ENCODE measurements at regions not wholly inside any gene's neighbourhood (a gene's known extent, or its start where the extent isn't known, plus 50 kb on each side); places are given as distances from the start of the nearest gene placed in this dataset.

DNA sequence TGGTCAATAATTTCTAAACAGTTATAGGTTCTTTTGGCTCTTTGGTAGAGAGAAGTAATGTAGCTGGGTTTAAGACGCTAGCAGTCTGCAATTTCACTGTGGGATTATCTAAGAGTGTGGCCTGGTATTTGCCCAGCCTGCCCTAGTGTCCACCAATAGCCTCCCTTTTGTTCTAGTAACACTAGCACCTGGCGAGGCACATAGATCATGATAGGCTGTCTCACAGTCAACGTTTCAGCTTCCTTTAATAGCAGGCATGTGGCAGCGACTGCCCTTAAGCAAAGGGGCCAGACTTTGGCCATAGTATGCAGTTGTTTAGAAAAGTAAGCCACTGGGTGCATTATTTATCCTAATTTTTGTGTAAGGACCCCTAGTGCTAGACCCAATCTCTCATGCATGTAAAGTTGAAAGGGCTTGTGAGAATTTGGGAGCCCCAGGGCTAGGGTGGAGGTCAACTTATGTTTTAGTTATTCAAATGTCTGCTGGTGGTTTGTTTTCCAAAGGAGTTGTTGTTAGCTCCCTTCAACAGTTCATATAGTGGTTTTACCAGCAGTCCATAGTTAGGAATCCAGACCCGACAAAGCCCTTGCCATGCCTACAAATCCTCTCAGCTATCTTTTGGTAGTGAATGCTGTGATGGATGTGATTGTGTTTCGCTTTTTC is 274.3 kb downstream of the HTR1A start:
- Histone ChIP-seq H3K27ac (ENCODE audit: low read depth in 2 of 2, low read length in 1 of 2) (no peak overlapping the region), H3K9me3 (ENCODE audit: control insufficient read depth in 2 of 2, insufficient read depth in 1 of 2, low read depth in 1 of 2, low read length in 1 of 2) (no peaks in the 10 kb centered on the region), H3K4me1 (ENCODE audit: control insufficient read depth in 2 of 2, insufficient read depth in 2 of 2, low read length in 1 of 2) (no peaks in the 10 kb centered on the region), H3K4me3 (ENCODE audit: low read depth in 1 of 2, low read length in 2 of 2) (no peak overlapping the region), H3K36me3 (ENCODE audit: control insufficient read depth in 2 of 2, insufficient read depth in 2 of 2, low read length in 1 of 2) (no peaks in the 10 kb centered on the region), H3K27me3 (ENCODE audit: control insufficient read depth in 1 of 2, insufficient read depth in 2 of 2, low read length in 2 of 2) (no peaks in the 10 kb centered on the region)
- 69 to 76% methylated on average over 6 of the region's 6 CpGs for WGBS, 2 donors

DNA sequence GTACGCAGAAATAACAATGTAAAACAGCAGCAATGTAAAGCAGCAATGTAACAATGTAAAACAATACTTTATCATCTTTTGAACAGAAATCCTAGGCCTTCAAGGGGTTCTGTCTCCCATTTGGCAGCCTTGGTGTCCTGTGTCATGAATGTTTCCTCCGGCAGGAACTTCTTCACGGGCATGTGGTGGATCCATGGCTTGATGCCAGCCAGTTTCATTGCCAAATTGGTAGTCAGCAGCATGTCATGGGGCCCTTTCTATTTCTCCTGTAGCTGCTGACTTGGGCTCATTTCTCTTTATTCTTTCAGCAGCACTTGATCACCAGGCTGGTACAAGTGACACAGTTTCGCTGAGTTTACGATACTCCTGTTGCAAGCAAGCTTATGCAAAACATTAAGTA is 275.3 kb downstream of the HTR1A start:
- H3K36me3 ChIP-seq (ENCODE audit: control insufficient read depth in 2 of 2, insufficient read depth in 2 of 2, low read length in 1 of 2): no peaks in the 10 kb centered on the region
- 51 to 67% methylated on average over 5 of the region's 5 CpGs for WGBS, 2 donors
- H3K9me3 ChIP-seq (ENCODE audit: control insufficient read depth in 2 of 2, insufficient read depth in 1 of 2, low read depth in 1 of 2, low read length in 1 of 2): no peaks in the 10 kb centered on the region
- no peak overlapping the region for H3K27ac ChIP-seq (ENCODE audit: low read depth in 2 of 2, low read length in 1 of 2)
- no peaks in the 10 kb centered on the region for H3K27me3 ChIP-seq (ENCODE audit: control insufficient read depth in 1 of 2, insufficient read depth in 2 of 2, low read length in 2 of 2)
- no peak overlapping the region for H3K4me3 ChIP-seq (ENCODE audit: low read depth in 1 of 2, low read length in 2 of 2)
- no peaks in the 10 kb centered on the region for H3K4me1 ChIP-seq (ENCODE audit: control insufficient read depth in 2 of 2, insufficient read depth in 2 of 2, low read length in 1 of 2)

DNA sequence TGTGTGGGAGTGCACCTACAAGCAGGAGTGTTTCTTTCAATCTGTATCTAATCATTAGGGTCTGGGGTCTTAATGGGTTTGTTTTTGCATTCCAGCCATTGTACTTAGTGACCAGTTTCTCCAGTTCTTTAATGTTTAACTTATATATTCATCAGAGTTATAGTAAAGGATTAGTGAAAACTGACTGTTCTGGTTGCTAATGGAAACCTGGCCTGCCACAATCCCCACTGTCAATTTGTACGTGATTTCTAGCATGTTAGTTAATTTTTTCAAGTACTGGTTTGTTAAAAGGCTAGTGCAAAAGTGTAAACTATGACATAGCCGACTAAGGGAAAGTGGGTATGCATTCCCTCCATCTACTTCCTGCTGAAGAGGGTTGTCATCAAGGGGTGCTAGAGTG is 276.1 kb downstream of the HTR1A start:
- no peaks in the 10 kb centered on the region for H3K27me3 ChIP-seq (ENCODE audit: control insufficient read depth in 1 of 2, insufficient read depth in 2 of 2, low read length in 2 of 2)
- no peaks in the 10 kb centered on the region for H3K4me1 ChIP-seq (ENCODE audit: control insufficient read depth in 2 of 2, insufficient read depth in 2 of 2, low read length in 1 of 2)
- WGBS, 2 donors: 31 to 35% methylated on average over 2 of the region's 2 CpGs

DNA sequence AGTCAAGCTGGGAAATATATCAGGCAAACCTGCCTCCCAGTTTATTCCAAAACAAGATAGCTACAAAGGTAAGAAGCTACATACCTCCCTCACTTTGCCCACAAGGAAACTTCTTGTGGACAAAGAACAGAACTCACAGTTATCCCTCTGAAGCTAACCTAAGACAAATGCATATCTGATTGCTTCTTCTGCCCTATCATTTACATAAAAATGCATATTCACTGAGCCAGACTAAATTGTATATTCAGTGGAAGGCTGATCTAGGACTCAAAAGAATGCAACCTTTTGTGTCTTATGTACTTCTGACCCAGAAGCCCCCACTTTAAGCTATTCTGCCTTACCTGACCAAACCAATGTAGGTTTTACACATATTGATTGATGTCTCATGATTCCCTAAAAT is 276.8 kb downstream of the HTR1A start:
- no peaks in the 10 kb centered on the region for H3K27me3 ChIP-seq (ENCODE audit: control insufficient read depth in 1 of 2, insufficient read depth in 2 of 2, low read length in 2 of 2)
- H3K27ac ChIP-seq (ENCODE audit: low read depth in 2 of 2, low read length in 1 of 2): no peak overlapping the region
- no peak overlapping the region for H3K4me3 ChIP-seq (ENCODE audit: low read depth in 1 of 2, low read length in 2 of 2)
- no peaks in the 10 kb centered on the region for H3K9me3 ChIP-seq (ENCODE audit: control insufficient read depth in 2 of 2, insufficient read depth in 1 of 2, low read depth in 1 of 2, low read length in 1 of 2)
- H3K36me3 ChIP-seq (ENCODE audit: control insufficient read depth in 2 of 2, insufficient read depth in 2 of 2, low read length in 1 of 2): no peaks in the 10 kb centered on the region
- H3K4me1 ChIP-seq (ENCODE audit: control insufficient read depth in 2 of 2, insufficient read depth in 2 of 2, low read length in 1 of 2): no peaks in the 10 kb centered on the region

More for the DNA sequence above, 276.1 kb downstream of the HTR1A start:
- Histone ChIP-seq H3K36me3 (ENCODE audit: control insufficient read depth in 2 of 2, insufficient read depth in 2 of 2, low read length in 1 of 2) (no peaks in the 10 kb centered on the region), H3K9me3 (ENCODE audit: control insufficient read depth in 2 of 2, insufficient read depth in 1 of 2, low read depth in 1 of 2, low read length in 1 of 2) (no peaks in the 10 kb centered on the region), H3K27ac (ENCODE audit: low read depth in 2 of 2, low read length in 1 of 2) (no peak overlapping the region), H3K4me3 (ENCODE audit: low read depth in 1 of 2, low read length in 2 of 2) (no peak overlapping the region)

DNA sequence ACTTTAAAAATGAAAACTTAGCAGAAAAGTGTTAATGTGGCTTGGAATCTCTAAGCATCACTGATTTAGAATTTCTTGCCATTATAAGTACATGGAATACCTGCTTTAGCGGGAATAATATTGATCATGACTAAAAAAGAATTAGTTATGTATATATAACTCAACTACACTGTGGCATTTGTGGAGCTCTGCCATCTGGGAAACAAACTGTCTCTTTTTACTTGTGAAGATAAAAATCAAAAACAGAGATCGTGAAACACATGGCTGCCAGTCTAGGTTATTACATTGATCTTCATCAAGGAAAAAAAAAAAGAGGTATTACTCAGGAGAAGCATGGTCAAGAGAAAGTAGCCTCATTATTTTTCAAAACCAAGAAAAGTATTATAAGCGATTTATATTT is 287.4 kb downstream of the HTR1A start:
- H3K27me3 ChIP-seq (ENCODE audit: control insufficient read depth in 1 of 2, insufficient read depth in 2 of 2, low read length in 2 of 2): no peaks in the 10 kb centered on the region
- no peaks in the 10 kb centered on the region for H3K9me3 ChIP-seq (ENCODE audit: control insufficient read depth in 2 of 2, insufficient read depth in 1 of 2, low read depth in 1 of 2, low read length in 1 of 2)
- H3K36me3 ChIP-seq (ENCODE audit: control insufficient read depth in 2 of 2, insufficient read depth in 2 of 2, low read length in 1 of 2): no peaks in the 10 kb centered on the region
- H3K4me1 ChIP-seq (ENCODE audit: control insufficient read depth in 2 of 2, insufficient read depth in 2 of 2, low read length in 1 of 2): no peaks in the 10 kb centered on the region
- H3K4me3 ChIP-seq (ENCODE audit: low read depth in 1 of 2, low read length in 2 of 2): no peak overlapping the region
- no peak overlapping the region for H3K27ac ChIP-seq (ENCODE audit: low read depth in 2 of 2, low read length in 1 of 2)
- WGBS, 2 donors: 77 to 78% methylated on average over 3 of the region's 3 CpGs

DNA sequence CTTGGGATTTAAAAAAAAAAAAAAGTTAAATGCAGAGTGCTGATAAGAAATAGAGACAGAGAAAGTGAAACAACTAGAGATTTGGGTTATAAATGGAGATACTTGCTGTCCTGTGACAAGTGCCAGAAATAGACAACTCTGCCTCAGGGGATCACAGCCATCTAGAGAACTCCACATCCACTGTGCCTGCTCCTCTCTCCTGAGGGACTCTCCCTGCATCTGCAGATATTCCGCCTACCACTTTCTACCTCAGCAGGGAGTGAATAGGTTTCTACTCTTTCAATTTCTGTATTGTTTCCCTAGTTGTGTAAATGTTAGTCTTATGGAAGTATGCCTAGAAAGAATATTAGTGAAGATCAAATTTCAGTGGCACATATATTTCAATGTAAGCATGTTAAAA is 307.2 kb downstream of the HTR1A start:
- 53 to 60% methylated on average over 1 of the region's 1 CpG for WGBS, 2 donors
- Histone ChIP-seq H3K27ac (ENCODE audit: low read depth in 2 of 2, low read length in 1 of 2) (no peak overlapping the region), H3K4me3 (ENCODE audit: low read depth in 1 of 2, low read length in 2 of 2) (no peak overlapping the region), H3K36me3 (ENCODE audit: control insufficient read depth in 2 of 2, insufficient read depth in 2 of 2, low read length in 1 of 2) (no peaks in the 10 kb centered on the region), H3K9me3 (ENCODE audit: control insufficient read depth in 2 of 2, insufficient read depth in 1 of 2, low read depth in 1 of 2, low read length in 1 of 2) (no peaks in the 10 kb centered on the region), H3K4me1 (ENCODE audit: control insufficient read depth in 2 of 2, insufficient read depth in 2 of 2, low read length in 1 of 2) (no peaks in the 10 kb centered on the region), H3K27me3 (ENCODE audit: control insufficient read depth in 1 of 2, insufficient read depth in 2 of 2, low read length in 2 of 2) (no peaks in the 10 kb centered on the region)

DNA sequence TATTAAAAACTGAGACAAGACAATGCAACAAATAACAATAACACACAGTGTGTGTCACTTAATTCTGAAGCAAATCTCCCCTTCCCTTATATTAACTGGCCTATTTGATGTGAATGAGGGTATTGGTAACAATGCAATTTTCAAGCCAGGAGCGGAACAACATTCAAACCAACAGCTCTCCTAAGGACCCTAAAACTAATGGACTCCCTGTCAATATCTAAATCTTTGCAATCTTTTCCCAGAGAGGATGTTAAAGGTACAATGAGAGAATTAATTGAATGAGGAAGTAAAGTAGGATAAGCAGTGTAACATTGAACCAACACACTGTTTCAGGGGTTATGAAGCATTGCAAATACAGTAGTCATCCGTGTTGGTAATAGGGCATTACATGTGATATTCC is 311.7 kb downstream of the HTR1A start:
- 81 to 90% methylated on average over 2 of the region's 2 CpGs for WGBS, 2 donors
- no peak overlapping the region for H3K4me3 ChIP-seq (ENCODE audit: low read depth in 1 of 2, low read length in 2 of 2)
- no peak overlapping the region for H3K27ac ChIP-seq (ENCODE audit: low read depth in 2 of 2, low read length in 1 of 2)
- H3K9me3 ChIP-seq (ENCODE audit: control insufficient read depth in 2 of 2, insufficient read depth in 1 of 2, low read depth in 1 of 2, low read length in 1 of 2): peaks cover 0 to 2% of the 10 kb centered on the region in 2 donors
- no peaks in the 10 kb centered on the region for H3K4me1 ChIP-seq (ENCODE audit: control insufficient read depth in 2 of 2, insufficient read depth in 2 of 2, low read length in 1 of 2)
- H3K27me3 ChIP-seq (ENCODE audit: control insufficient read depth in 1 of 2, insufficient read depth in 2 of 2, low read length in 2 of 2): no peaks in the 10 kb centered on the region
- H3K36me3 ChIP-seq (ENCODE audit: control insufficient read depth in 2 of 2, insufficient read depth in 2 of 2, low read length in 1 of 2): no peaks in the 10 kb centered on the region

DNA sequence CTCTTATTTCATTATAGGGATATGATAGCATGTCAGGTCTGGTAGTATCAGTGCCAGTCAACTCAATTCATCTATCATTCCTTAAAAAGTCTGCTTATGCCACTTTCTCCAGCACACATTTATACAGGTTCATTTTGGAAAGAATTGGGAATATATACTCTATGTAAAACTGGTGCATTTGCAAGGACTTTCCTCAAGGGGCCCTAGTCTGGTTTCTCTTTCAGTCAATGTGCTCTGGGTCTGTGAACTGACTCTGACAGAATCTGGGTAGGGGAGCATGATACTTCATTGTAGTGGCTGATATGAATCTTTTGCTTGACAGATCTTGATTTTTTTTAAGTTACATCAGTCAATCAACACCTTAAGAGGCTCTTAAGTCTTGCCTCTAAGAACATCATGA is 313.9 kb downstream of the HTR1A start:
- Histone ChIP-seq H3K9me3 (ENCODE audit: control insufficient read depth in 2 of 2, insufficient read depth in 1 of 2, low read depth in 1 of 2, low read length in 1 of 2) (peaks cover 0 to 2% of the 10 kb centered on the region in 2 donors), H3K27ac (ENCODE audit: low read depth in 2 of 2, low read length in 1 of 2) (no peak overlapping the region), H3K4me3 (ENCODE audit: low read depth in 1 of 2, low read length in 2 of 2) (no peak overlapping the region), H3K36me3 (ENCODE audit: control insufficient read depth in 2 of 2, insufficient read depth in 2 of 2, low read length in 1 of 2) (no peaks in the 10 kb centered on the region), H3K27me3 (ENCODE audit: control insufficient read depth in 1 of 2, insufficient read depth in 2 of 2, low read length in 2 of 2) (no peaks in the 10 kb centered on the region), H3K4me1 (ENCODE audit: control insufficient read depth in 2 of 2, insufficient read depth in 2 of 2, low read length in 1 of 2) (no peaks in the 10 kb centered on the region)

DNA sequence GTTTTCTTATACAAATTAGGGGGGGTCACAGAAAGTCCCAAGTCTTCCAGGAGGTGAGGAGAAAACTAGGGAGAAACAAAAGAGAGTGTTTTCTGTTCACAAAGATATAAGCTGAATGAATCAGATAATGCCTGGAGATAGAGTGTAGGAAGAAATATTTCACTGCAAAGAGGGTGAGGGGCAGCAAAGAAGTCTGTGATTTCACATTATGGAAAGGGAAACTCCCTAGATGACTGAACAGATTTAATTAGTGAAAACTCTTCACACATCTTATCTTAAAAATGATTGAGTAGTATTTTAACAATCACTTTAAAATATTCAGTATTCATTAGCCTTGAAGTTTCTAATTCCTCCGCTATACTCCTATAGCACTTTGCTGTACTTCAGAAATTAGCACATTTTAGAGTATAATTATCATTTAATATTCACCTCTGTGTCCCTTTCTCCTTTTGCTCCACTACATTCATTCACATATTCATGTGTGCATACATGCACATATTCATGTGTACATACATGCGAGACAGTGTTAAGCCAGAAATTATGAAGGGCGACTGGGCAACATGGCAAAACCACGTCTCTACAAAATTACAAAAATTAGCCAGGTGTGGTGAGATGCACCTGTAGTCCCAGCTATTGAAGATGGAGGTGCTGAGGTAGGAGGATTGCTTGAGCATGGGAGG is 332.2 kb downstream of the HTR1A start:
- 86 to 88% methylated on average over 4 of the region's 4 CpGs for WGBS, 2 donors
- no peaks in the 10 kb centered on the region for H3K27me3 ChIP-seq (ENCODE audit: control insufficient read depth in 1 of 2, insufficient read depth in 2 of 2, low read length in 2 of 2)

DNA sequence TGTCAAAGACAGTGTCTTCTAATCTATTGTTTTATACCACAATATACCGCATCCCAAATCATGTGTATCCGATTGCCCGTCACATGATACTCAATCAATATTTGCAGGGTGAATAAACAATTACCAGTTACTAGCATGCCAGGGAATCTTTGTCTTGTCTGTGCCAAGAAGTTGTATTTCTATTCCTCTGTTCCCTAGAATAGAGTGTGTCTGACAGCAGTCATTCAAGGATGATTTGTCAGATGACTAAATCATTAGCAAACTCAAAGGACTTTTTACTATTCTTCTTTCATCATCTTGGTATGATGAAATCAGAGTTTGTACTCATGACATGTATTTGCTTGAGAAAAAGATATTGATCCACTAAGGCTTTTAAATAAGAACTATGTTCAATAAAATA is 348.8 kb downstream of the HTR1A start:
- WGBS, 2 donors: 87 to 92% methylated on average over 3 of the region's 3 CpGs
- Histone ChIP-seq H3K36me3 (ENCODE audit: control insufficient read depth in 2 of 2, insufficient read depth in 2 of 2, low read length in 1 of 2) (no peaks in the 10 kb centered on the region), H3K4me1 (ENCODE audit: control insufficient read depth in 2 of 2, insufficient read depth in 2 of 2, low read length in 1 of 2) (no peaks in the 10 kb centered on the region), H3K4me3 (ENCODE audit: low read depth in 1 of 2, low read length in 2 of 2) (no peak overlapping the region), H3K27me3 (ENCODE audit: control insufficient read depth in 1 of 2, insufficient read depth in 2 of 2, low read length in 2 of 2) (no peaks in the 10 kb centered on the region), H3K27ac (ENCODE audit: low read depth in 2 of 2, low read length in 1 of 2) (no peak overlapping the region), H3K9me3 (ENCODE audit: control insufficient read depth in 2 of 2, insufficient read depth in 1 of 2, low read depth in 1 of 2, low read length in 1 of 2) (no peaks in the 10 kb centered on the region)

More for the DNA sequence above, 332.2 kb downstream of the HTR1A start:
- H3K36me3 ChIP-seq (ENCODE audit: control insufficient read depth in 2 of 2, insufficient read depth in 2 of 2, low read length in 1 of 2): no peaks in the 10 kb centered on the region
- no peaks in the 10 kb centered on the region for H3K4me1 ChIP-seq (ENCODE audit: control insufficient read depth in 2 of 2, insufficient read depth in 2 of 2, low read length in 1 of 2)
- H3K4me3 ChIP-seq (ENCODE audit: low read depth in 1 of 2, low read length in 2 of 2): no peak overlapping the region
- H3K9me3 ChIP-seq (ENCODE audit: control insufficient read depth in 2 of 2, insufficient read depth in 1 of 2, low read depth in 1 of 2, low read length in 1 of 2): no peaks in the 10 kb centered on the region
- H3K27ac ChIP-seq (ENCODE audit: low read depth in 2 of 2, low read length in 1 of 2): no peak overlapping the region

Data from esophagus (tissue), 2 donors.